ENCODE measurements at regions not wholly inside any gene's neighbourhood (a gene's known extent, or its start where the extent isn't known, plus 50 kb on each side); places are given as distances from the start of the nearest gene placed in this dataset.

DNA sequence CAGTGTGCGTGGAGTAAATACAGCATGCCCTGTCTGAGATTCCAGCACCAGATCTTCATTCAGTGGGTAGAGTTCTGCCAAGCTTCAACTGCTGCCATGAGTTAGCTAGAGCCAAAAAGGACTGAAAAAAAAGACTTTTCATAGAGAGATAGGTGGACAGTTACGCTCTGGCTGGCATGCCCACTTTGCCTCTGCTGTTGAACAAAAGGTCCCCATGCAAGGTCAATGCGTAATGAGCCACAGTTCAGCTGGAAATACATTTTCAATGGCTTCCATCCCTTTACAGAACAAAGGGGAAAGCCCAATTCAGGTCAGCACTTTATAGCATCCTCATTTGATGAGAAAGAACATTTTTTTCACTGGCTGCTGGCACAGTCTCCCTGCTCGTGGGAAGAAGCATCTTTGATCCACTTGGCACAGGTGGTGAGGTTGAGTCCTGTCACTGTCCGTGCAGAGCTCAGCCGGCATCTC lies 86.9 kb upstream of the ERCC6L2 start:
- TF ChIP-seq, protein P1, sequence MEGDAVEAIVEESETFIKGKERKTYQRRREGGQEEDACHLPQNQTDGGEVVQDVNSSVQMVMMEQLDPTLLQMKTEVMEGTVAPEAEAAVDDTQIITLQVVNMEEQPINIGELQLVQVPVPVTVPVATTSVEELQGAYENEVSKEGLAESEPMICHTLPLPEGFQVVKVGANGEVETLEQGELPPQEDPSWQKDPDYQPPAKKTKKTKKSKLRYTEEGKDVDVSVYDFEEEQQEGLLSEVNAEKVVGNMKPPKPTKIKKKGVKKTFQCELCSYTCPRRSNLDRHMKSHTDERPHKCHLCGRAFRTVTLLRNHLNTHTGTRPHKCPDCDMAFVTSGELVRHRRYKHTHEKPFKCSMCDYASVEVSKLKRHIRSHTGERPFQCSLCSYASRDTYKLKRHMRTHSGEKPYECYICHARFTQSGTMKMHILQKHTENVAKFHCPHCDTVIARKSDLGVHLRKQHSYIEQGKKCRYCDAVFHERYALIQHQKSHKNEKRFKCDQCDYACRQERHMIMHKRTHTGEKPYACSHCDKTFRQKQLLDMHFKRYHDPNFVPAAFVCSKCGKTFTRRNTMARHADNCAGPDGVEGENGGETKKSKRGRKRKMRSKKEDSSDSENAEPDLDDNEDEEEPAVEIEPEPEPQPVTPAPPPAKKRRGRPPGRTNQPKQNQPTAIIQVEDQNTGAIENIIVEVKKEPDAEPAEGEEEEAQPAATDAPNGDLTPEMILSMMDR (conservative IDR thresholded peaks at IDR 0.05; ENCODE audit: low read depth, low read length), result no peak
- no peak for TF ChIP-seq EZH2 (IDR thresholded peaks at IDR 0.05; ENCODE audit: borderline replicate concordance, low read depth, low read length, poor library complexity, severe bottlenecking)

Measured in A673 (cell line).